ENCODE measurements at regions not wholly inside any gene's neighbourhood (a gene's known extent, or its start where the extent isn't known, plus 50 kb on each side); places are given as distances from the start of the nearest gene placed in this dataset.

DNA sequence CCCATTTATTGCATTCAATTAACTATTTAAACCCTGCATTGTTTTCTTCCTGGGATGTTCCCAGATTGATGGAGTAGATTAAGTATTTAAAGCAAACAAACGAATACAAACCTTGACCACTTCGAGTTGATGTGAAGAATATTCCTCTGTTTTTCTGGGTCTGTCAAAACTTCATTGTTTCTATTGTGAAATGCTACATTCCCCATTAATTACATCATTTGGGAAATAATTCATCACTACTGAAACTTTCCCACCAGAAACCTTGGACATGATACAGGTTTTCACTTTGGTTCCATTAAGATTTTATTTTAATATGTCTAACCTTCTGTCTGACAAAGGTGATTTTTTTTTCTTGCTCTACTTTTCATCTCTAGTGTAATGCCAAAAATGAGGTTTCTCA, 365.1 kb upstream of the ETAA1 start:
- H3K27ac ChIP-seq (ENCODE audit: insufficient read depth, low read depth, low read length), result no peak overlapping the region
- H3K4me2 ChIP-seq (ENCODE audit: insufficient read depth, low read length), result no peak overlapping the region
- H2AFZ ChIP-seq (ENCODE audit: low read depth, low read length), result no peak overlapping the region
- POLR2A ChIA-PET, result no interaction called here
- no peaks in the 10 kb centered on the region for H3K79me2 ChIP-seq (ENCODE audit: control insufficient read depth, insufficient read depth, low read length)
- BruUV-seq (replicated peaks), result no TSS peak
- dilution Hi-C loops (cut with MboI; ENCODE audit: extremely low pct_ligation_motif_present, low sequenced_read_pairs) (no loop called here), intact Hi-C loops (cut with micrococcal nuclease) (no loop called here)
- FAIRE-seq (no peak), DNase-seq (ENCODE audit: low read depth, low spot score) (no peak)
- TF ChIP-seq MYC (IDR thresholded peaks at IDR 0.05; ENCODE audit: low read depth, low read length) (no peak), POLR2AphosphoS5 (IDR thresholded peaks at IDR 0.05; ENCODE audit: insufficient read depth, low read depth, low read length) (no peak), JUN (IDR thresholded peaks at IDR 0.05; ENCODE audit: borderline replicate concordance, insufficient read depth, insufficient read length, low read depth) (no peak), EZH2 (IDR thresholded peaks at IDR 0.05; ENCODE audit: borderline replicate concordance, low read depth, low read length, severe bottlenecking) (no peak), POLR2A (IDR thresholded peaks at IDR 0.05; ENCODE audit: low read depth, low read length) (no peak), GATA2 (IDR thresholded peaks at IDR 0.05; ENCODE audit: insufficient read depth, insufficient read length, low read depth, low read length) (no peak), FOS (IDR thresholded peaks at IDR 0.05; ENCODE audit: borderline replicate concordance, insufficient read depth, low read length) (no peak)
- TF ChIP-seq, protein P1, sequence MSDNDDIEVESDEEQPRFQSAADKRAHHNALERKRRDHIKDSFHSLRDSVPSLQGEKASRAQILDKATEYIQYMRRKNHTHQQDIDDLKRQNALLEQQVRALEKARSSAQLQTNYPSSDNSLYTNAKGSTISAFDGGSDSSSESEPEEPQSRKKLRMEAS (IDR thresholded peaks at IDR 0.05; ENCODE audit: insufficient read depth, insufficient read length), result no peak
- TF ChIP-seq, protein P2, sequence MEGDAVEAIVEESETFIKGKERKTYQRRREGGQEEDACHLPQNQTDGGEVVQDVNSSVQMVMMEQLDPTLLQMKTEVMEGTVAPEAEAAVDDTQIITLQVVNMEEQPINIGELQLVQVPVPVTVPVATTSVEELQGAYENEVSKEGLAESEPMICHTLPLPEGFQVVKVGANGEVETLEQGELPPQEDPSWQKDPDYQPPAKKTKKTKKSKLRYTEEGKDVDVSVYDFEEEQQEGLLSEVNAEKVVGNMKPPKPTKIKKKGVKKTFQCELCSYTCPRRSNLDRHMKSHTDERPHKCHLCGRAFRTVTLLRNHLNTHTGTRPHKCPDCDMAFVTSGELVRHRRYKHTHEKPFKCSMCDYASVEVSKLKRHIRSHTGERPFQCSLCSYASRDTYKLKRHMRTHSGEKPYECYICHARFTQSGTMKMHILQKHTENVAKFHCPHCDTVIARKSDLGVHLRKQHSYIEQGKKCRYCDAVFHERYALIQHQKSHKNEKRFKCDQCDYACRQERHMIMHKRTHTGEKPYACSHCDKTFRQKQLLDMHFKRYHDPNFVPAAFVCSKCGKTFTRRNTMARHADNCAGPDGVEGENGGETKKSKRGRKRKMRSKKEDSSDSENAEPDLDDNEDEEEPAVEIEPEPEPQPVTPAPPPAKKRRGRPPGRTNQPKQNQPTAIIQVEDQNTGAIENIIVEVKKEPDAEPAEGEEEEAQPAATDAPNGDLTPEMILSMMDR (IDR thresholded peaks at IDR 0.05; ENCODE audit: extremely low read depth in 1 of 2, insufficient read depth in 1 of 2, low read depth in 1 of 2, low read length in 2 of 2), result no peak
- CTCF ChIA-PET, result no interaction called here
- no peaks in the 10 kb centered on the region for H3K4me1 ChIP-seq (ENCODE audit: control insufficient read depth, extremely low read depth, insufficient read depth, low read length)
- no peaks in the 10 kb centered on the region for H4K20me1 ChIP-seq (replicated peaks; ENCODE audit: control insufficient read depth, extremely low read depth, insufficient read depth, low read length)
- no peak overlapping the region for H3K9ac ChIP-seq (replicated peaks; ENCODE audit: extremely low read depth, insufficient read depth, low read length)
- H3K4me3 ChIP-seq (replicated peaks in 1 of 3; ENCODE audit: insufficient read depth in 1 of 3, low read depth in 1 of 3, low read length in 3 of 3), result no peak overlapping the region
- H3K36me3 ChIP-seq (ENCODE audit: control insufficient read depth in 2 of 2, extremely low read depth in 1 of 2, insufficient read depth in 2 of 2, low read length in 2 of 2), result no peaks in the 10 kb centered on the region
- H3K27me3 ChIP-seq (ENCODE audit: control insufficient read depth in 2 of 2, insufficient read depth in 2 of 2, low read length in 2 of 2), result no peaks in the 10 kb centered on the region
- no peaks in the 10 kb centered on the region for H3K9me3 ChIP-seq (replicated peaks; ENCODE audit: control insufficient read depth, insufficient read depth, low read length)
- H3K9me1 ChIP-seq (replicated peaks; ENCODE audit: control insufficient read depth, extremely low read depth, insufficient read depth, low read length), result no peaks in the 10 kb centered on the region

Data from endothelial cell of umbilical vein (primary cell).